B cell (primary cell): ENCODE measurements at regions not wholly inside any gene's neighbourhood (a gene's known extent, or its start where the extent isn't known, plus 50 kb on each side); places are given as distances from the start of the nearest gene placed in this dataset.
"Not testable (repeated sequence)": the region's sequence is repeated elsewhere in the genome, so short reads cannot be mapped to it uniquely, and the experiment has no call there.

ENCODE experiments used
- ATAC-seq: fragments of 200-7000 bp; cut with Tn5 transposase; one replicate; pipeline ENCODE4 v1.10.0; 2021; ENCODE audit warnings: low read depth, mild to moderate bottlenecking, moderate number of reproducible peaks, moderate library complexity
- CTCF ChIA-PET: fragments of 350-600 bp; sonication (Branson Sonifier 250); formaldehyde crosslinking; loops from one replicate; lab custom pipeline; 2021; ENCODE audit warnings: antibody characterized with exemption, inconsistent platforms; lab: Charles Lee
- POLR2A ChIA-PET: fragments of 350-600 bp; sonication (Branson Sonifier 250); formaldehyde crosslinking; loops from one replicate; lab custom pipeline; 2021; ENCODE audit warnings: antibody characterized with exemption; lab: Charles Lee
- DNase-seq: peaks from one replicate; pipeline ENCODE4 v3.0.0; 2013
- H2AFZ ChIP-seq: 2 replicates; pipeline ENCODE4 v1.6.1; 2012; ENCODE audit warnings: mild to moderate bottlenecking, low read depth, low read length; ENCODE audit not compliant: insufficient read depth, poor library complexity, severe bottlenecking
- H3K27ac ChIP-seq, 2 donors: 1 replicate in 1 of 2; 2 replicates in 1 of 2; pipeline ENCODE4 v1.5.1; 2012 to 2013; ENCODE audit warnings: low read length in 2 of 2, mild to moderate bottlenecking in 2 of 2, moderate library complexity in 1 of 2
- H3K27me3 ChIP-seq, 4 experiments: fragments of 200-600 bp in 1 of 4; sonication (generic) in 1 of 4; replicated peaks in 1 of 4; 1 replicate in 2 of 4; 2 replicates in 2 of 4; pipeline versions ENCODE4 v1.6.1 to v1.7.0; 2013 to 2016; ENCODE audit warnings: low read length in 3 of 4, mild to moderate bottlenecking in 2 of 4, mixed read lengths in 1 of 4, moderate library complexity in 1 of 4; ENCODE audit not compliant: insufficient read depth in 4 of 4, control insufficient read depth in 3 of 4; ENCODE audit errors: control extremely low read depth in 1 of 4
- H3K36me3 ChIP-seq, 2 experiments: replicated peaks in 1 of 2; 1 replicate in 1 of 2; 2 replicates in 1 of 2; pipeline versions ENCODE4 v1.6.1 to v1.7.1; 2013; ENCODE audit warnings: low read length in 1 of 2; ENCODE audit not compliant: insufficient read depth in 2 of 2, control insufficient read depth in 1 of 2; ENCODE audit errors: control extremely low read depth in 1 of 2, extremely low read depth in 1 of 2
- H3K4me1 ChIP-seq, 2 donors: fragments of 200-600 bp in 1 of 2; sonication (generic) in 1 of 2; 1 replicate in 1 of 2; 2 replicates in 1 of 2; pipeline versions ENCODE4 v1.5.1 to v1.6.1; 2013 to 2017; ENCODE audit warnings: low read length in 2 of 2; ENCODE audit not compliant: control insufficient read depth in 2 of 2, insufficient read depth in 2 of 2
- H3K4me2 ChIP-seq: replicated peaks from 2 replicates; pipeline ENCODE3; 2012; ENCODE audit warnings: mild to moderate bottlenecking, low read depth, low read length; ENCODE audit not compliant: poor library complexity, severe bottlenecking
- H3K4me3 ChIP-seq, 5 experiments: fragments of 200-600 bp in 1 of 5; sonication (generic) in 1 of 5; 1 replicate in 3 of 5; 2 replicates in 2 of 5; pipeline versions ENCODE4 v1.5.1 to v1.7.0; 2011 to 2016; ENCODE audit warnings: low read length in 4 of 5, mild to moderate bottlenecking in 4 of 5, low read depth in 2 of 5, control low read depth in 1 of 5, moderate library complexity in 1 of 5; ENCODE audit not compliant: insufficient read depth in 1 of 5; ENCODE audit errors: control extremely low read depth in 1 of 5, extremely low read depth in 1 of 5
- H3K79me2 ChIP-seq: fragments of 200-600 bp; sonication (generic); one replicate; pipeline ENCODE4 v1.6.0; 2016; ENCODE audit warnings: low read length; ENCODE audit not compliant: control insufficient read depth, insufficient read depth
- H3K9ac ChIP-seq: fragments of 200-600 bp; sonication (generic); 2 replicates; pipeline ENCODE4 v1.6.1; 2017; ENCODE audit warnings: mild to moderate bottlenecking, low read length, moderate library complexity
- H3K9me3 ChIP-seq, 3 donors: one replicate each; pipeline versions ENCODE4 v1.6.1 to v1.7.1; 2013; ENCODE audit warnings: low read length in 2 of 3; ENCODE audit not compliant: control insufficient read depth in 2 of 3, insufficient read depth in 1 of 3; ENCODE audit errors: control extremely low read depth in 1 of 3
- H4K20me1 ChIP-seq: 2 replicates; pipeline ENCODE4 v1.6.0; 2012; ENCODE audit warnings: mild to moderate bottlenecking, low read length; ENCODE audit not compliant: insufficient read depth, control insufficient read depth, poor library complexity, severe bottlenecking
- H3K27ac Mint-ChIP-seq: one replicate; pipeline ENCODE4 v1.8.0; 2021; ENCODE audit warnings: mixed read lengths
- H3K27me3 Mint-ChIP-seq: one replicate; pipeline ENCODE4 v1.8.0; 2021; ENCODE audit warnings: mixed read lengths
- H3K4me1 Mint-ChIP-seq: one replicate; pipeline ENCODE4 v1.8.0; 2021; ENCODE audit warnings: mixed read lengths
- H3K4me3 Mint-ChIP-seq: one replicate; pipeline ENCODE4 v1.8.0; 2021; ENCODE audit warnings: mixed read lengths
- H3K9me3 Mint-ChIP-seq: one replicate; pipeline ENCODE4 v1.8.0; 2022; ENCODE audit warnings: mixed read lengths; ENCODE audit not compliant: insufficient read depth
- CTCF ChIP-seq: fragments of 200-600 bp; IDR thresholded peaks from one replicate; pipeline ENCODE4 v1.8.0; 2022; ENCODE audit warnings: antibody characterized with exemption, mild to moderate bottlenecking
- EZH2 ChIP-seq: IDR thresholded peaks from 2 replicates; pipeline ENCODE4 v1.6.1; 2012; ENCODE audit warnings: borderline replicate concordance, low read depth, mild to moderate bottlenecking, moderate library complexity, low read length; ENCODE audit not compliant: insufficient read depth, poor library complexity, severe bottlenecking
- WGBS: methylation state at CpG from one replicate; pipeline ENCODE4 v1.1.5; 2013; ENCODE audit warnings: missing lambda C conversion rate; ENCODE audit not compliant: insufficient coverage; 5-methylcytosine and 5-hydroxymethylcytosine counted together
- intact Hi-C: fragments of 100-400 bp; cut with micrococcal nuclease; formaldehyde crosslinking; loops from one replicate; pipeline ENCODE4 v1.10.0; 2022

GRCh38 chr14:40677206-40677605 is 929.5 kb upstream of the LRFN5 start:
- ATAC-seq, H4K20me1 ChIP-seq, H3K4me1 Mint-ChIP-seq, H3K27ac Mint-ChIP-seq, H3K36me3 ChIP-seq, H3K4me1 ChIP-seq, H3K4me2 ChIP-seq, H3K27me3 Mint-ChIP-seq, H3K4me3 ChIP-seq, H3K4me3 Mint-ChIP-seq, DNase-seq, H3K27me3 ChIP-seq, POLR2A ChIA-PET, H3K79me2 ChIP-seq, CTCF ChIA-PET, H3K9ac ChIP-seq, intact Hi-C loops, H3K9me3 ChIP-seq, H2AFZ ChIP-seq, H3K27ac ChIP-seq: not testable (repeated sequence)
- H3K9me3 Mint-ChIP-seq = peaks cover 12% of the 10 kb centered on the region

GRCh38 chr14:40674502-40674901 is 932.2 kb upstream of the LRFN5 start:
- Mint-ChIP-seq H3K4me1 (no peaks in the 10 kb centered on the region), H3K9me3 (peaks cover 14% of the 10 kb centered on the region), H3K4me3 (no peak overlapping the region), H3K27ac (no peak overlapping the region), H3K27me3 (no peaks in the 10 kb centered on the region)
- ChIA-PET POLR2A (no interaction called here), CTCF (no interaction called here)
- Histone ChIP-seq H3K4me1 (no peaks in the 10 kb centered on the region), H3K4me3 (no peak overlapping the region), H4K20me1 (no peaks in the 10 kb centered on the region), H3K4me2 (no peak overlapping the region), H2AFZ (no peak overlapping the region), H3K9me3 (peaks cover 0 to 2% (median 0%) of the 10 kb centered on the region in 3 donors), H3K27ac (no peak overlapping the region), H3K27me3 (no peaks in the 10 kb centered on the region), H3K36me3 (no peaks in the 10 kb centered on the region), H3K9ac (no peak overlapping the region), H3K79me2 (no peaks in the 10 kb centered on the region)
- ATAC-seq (no peak), DNase-seq (no peak)
- no peak for TF ChIP-seq EZH2
- TF ChIP-seq CTCF = no peak
- WGBS = no CpG with 5 or more reads among the region's 1 CpG
- intact Hi-C loops = no loop called here
